IMR-90 (cell line): ENCODE measurements at regions not wholly inside any gene's neighbourhood (a gene's known extent, or its start where the extent isn't known, plus 50 kb on each side); places are given as distances from the start of the nearest gene placed in this dataset.

Experiments used
- ATAC-seq: fragments of 200-7000 bp; cut with Tn5 transposase; 2 replicates; pipeline ENCODE4 v1.9.1; 2020; ENCODE audit warnings: low read depth, mild to moderate bottlenecking, moderate library complexity
- BruUV-seq: library from RNA; stranded (reverse); fragments of 400-500 nt; replicated peaks from 2 replicates; lab custom pipeline; 2021; lab: Mats Ljungman, UMichigan
- CTCF ChIA-PET: fragments of 300-600 bp; formaldehyde crosslinking; extraction: SDS; loops from one replicate; lab custom pipeline; 2021; ENCODE audit warnings: antibody characterized with exemption; lab: Yijun Ruan, JAX
- POLR2A ChIA-PET: fragments of 300-600 bp; sonication (Branson Sonifier 250); formaldehyde crosslinking; loops from one replicate; lab custom pipeline; 2022; ENCODE audit warnings: antibody characterized with exemption; ENCODE audit not compliant: unreplicated experiment; lab: Charles Lee
- DNase-seq: peaks from one replicate; pipeline ENCODE4 v3.0.0; 2013
- H2AFZ ChIP-seq: replicated peaks from 2 replicates; pipeline ENCODE3; 2013; ENCODE audit warnings: low read length, mild to moderate bottlenecking; ENCODE audit not compliant: poor library complexity
- H2AK5ac ChIP-seq: 2 replicates; pipeline ENCODE4 v1.6.1; 2013; ENCODE audit warnings: low read depth, low read length, inconsistent platforms
- H2AK9ac ChIP-seq: replicated peaks from 2 replicates; pipeline ENCODE3; 2013; ENCODE audit warnings: mild to moderate bottlenecking, low read depth, low read length, moderate library complexity; ENCODE audit not compliant: poor library complexity
- H2BK120ac ChIP-seq: 2 replicates; pipeline ENCODE4 v1.6.1; 2013; ENCODE audit warnings: low read depth, low read length, inconsistent platforms
- H2BK15ac ChIP-seq: 3 replicates; pipeline ENCODE4 v1.6.1; 2013; ENCODE audit warnings: low read depth, low read length, inconsistent platforms
- H2BK20ac ChIP-seq: 2 replicates; pipeline ENCODE4 v1.6.1; 2013; ENCODE audit warnings: low read depth, mild to moderate bottlenecking, inconsistent platforms, low read length, moderate library complexity
- H2BK5ac ChIP-seq: 2 replicates; pipeline ENCODE4 v1.6.1; 2013; ENCODE audit warnings: mild to moderate bottlenecking, low read depth, low read length, inconsistent platforms; ENCODE audit not compliant: poor library complexity, severe bottlenecking
- H3K14ac ChIP-seq: replicated peaks from 2 replicates; pipeline ENCODE4 v1.6.1; 2013; ENCODE audit warnings: low read depth, low read length, inconsistent platforms
- H3K18ac ChIP-seq: 2 replicates; pipeline ENCODE4 v1.6.1; 2013; ENCODE audit warnings: low read depth, low read length, control low read depth
- H3K23ac ChIP-seq: 2 replicates; pipeline ENCODE4 v1.6.1; 2013; ENCODE audit warnings: low read depth, low read length, inconsistent platforms
- H3K27ac ChIP-seq: 2 replicates; pipeline ENCODE4 v1.5.1; 2013; ENCODE audit warnings: mild to moderate bottlenecking, control low read depth, low read length; ENCODE audit not compliant: insufficient read depth
- H3K27me3 ChIP-seq: 2 replicates; pipeline ENCODE4 v1.6.1; 2013; ENCODE audit warnings: low read length; ENCODE audit not compliant: control insufficient read depth, insufficient read depth
- H3K36me3 ChIP-seq: 2 replicates; pipeline ENCODE4 v1.6.1; 2013; ENCODE audit warnings: low read length, mixed read lengths; ENCODE audit not compliant: control insufficient read depth, insufficient read depth
- H3K4ac ChIP-seq: 2 replicates; pipeline ENCODE4 v1.6.1; 2013; ENCODE audit warnings: low read depth, low read length, inconsistent platforms
- H3K4me1 ChIP-seq: 2 replicates; pipeline ENCODE4 v1.6.1; 2013; ENCODE audit warnings: low read length, mixed read lengths; ENCODE audit not compliant: control insufficient read depth, insufficient read depth
- H3K4me2 ChIP-seq: 2 replicates; pipeline ENCODE4 v1.6.1; 2013; ENCODE audit warnings: low read depth, mild to moderate bottlenecking, control low read depth, low read length, moderate library complexity
- H3K4me3 ChIP-seq: 2 replicates; pipeline ENCODE4 v1.5.1; 2013; ENCODE audit warnings: low read depth, mild to moderate bottlenecking, control low read depth, low read length, moderate library complexity; ENCODE audit not compliant: insufficient read depth
- H3K56ac ChIP-seq: 2 replicates; pipeline ENCODE4 v1.6.1; 2013; ENCODE audit warnings: low read length, inconsistent platforms; ENCODE audit not compliant: insufficient read depth; ENCODE audit errors: extremely low read depth
- H3K79me1 ChIP-seq, 2 experiments: 2 replicates each; pipeline ENCODE4 v1.6.1; 2013; ENCODE audit warnings: low read length in 2 of 2, inconsistent platforms in 1 of 2, low read depth in 1 of 2
- H3K9ac ChIP-seq: 2 replicates; pipeline ENCODE4 v1.6.1; 2013; ENCODE audit warnings: low read depth, low read length, control low read depth
- H3K9me1 ChIP-seq: 2 replicates; pipeline ENCODE4 v1.6.1; 2013; ENCODE audit warnings: low read length, inconsistent platforms; ENCODE audit not compliant: insufficient read depth
- H3K9me3 ChIP-seq: 2 replicates; pipeline ENCODE4 v1.6.1; 2013; ENCODE audit warnings: low read length; ENCODE audit not compliant: control insufficient read depth, insufficient read depth
- H4K20me1 ChIP-seq: 2 replicates; pipeline ENCODE4 v1.6.1; 2013; ENCODE audit warnings: low read length, inconsistent platforms; ENCODE audit not compliant: insufficient read depth
- H4K5ac ChIP-seq: 2 replicates; pipeline ENCODE4 v1.6.1; 2013; ENCODE audit warnings: mild to moderate bottlenecking, low read depth, low read length, control low read depth
- H4K8ac ChIP-seq, 2 experiments: 2 replicates each; pipeline ENCODE4 v1.6.1; 2013; ENCODE audit warnings: low read depth in 2 of 2, low read length in 2 of 2, control low read depth in 1 of 2, inconsistent platforms in 1 of 2
- H4K91ac ChIP-seq: 2 replicates; pipeline ENCODE4 v1.6.1; 2013; ENCODE audit warnings: low read depth, low read length, inconsistent platforms; ENCODE audit not compliant: insufficient read depth
- BHLHE40 ChIP-seq: fragments of 150-350 bp; IDR thresholded peaks from 2 replicates; pipeline ENCODE4 v1.6.1; 2016; ENCODE audit warnings: mild to moderate bottlenecking, low read depth, low read length
- MAFK ChIP-seq: IDR thresholded peaks from 2 replicates; pipeline ENCODE4 v1.6.1; 2012; ENCODE audit warnings: low read depth, low read length, improper control_type of control experiment
- WGBS, 2 experiments: methylation state at CpG; one replicate each; pipeline versions ENCODE4 v1.1.5 to v1.1.7; 2013; ENCODE audit warnings: missing lambda C conversion rate in 2 of 2; ENCODE audit not compliant: insufficient read length in 1 of 2; ENCODE audit errors: extremely low coverage in 2 of 2; 5-methylcytosine and 5-hydroxymethylcytosine counted together
- dilution Hi-C: fragments of 300-500 bp; cut with HindIII; formaldehyde crosslinking; loops from one replicate; pipeline ENCODE4 v1.14.3; 2018; ENCODE audit warnings: low sequenced_read_pairs; ENCODE audit not compliant: unreplicated experiment
- in situ Hi-C: fragments of 300-500 bp; cut with MboI; formaldehyde crosslinking; loops from 3 replicates; pipeline ENCODE4 v1.14.3; 2019; ENCODE audit warnings: low sequenced_read_pairs, inconsistent platforms, mixed read lengths
- intact Hi-C: fragments of 100-400 bp; cut with micrococcal nuclease; formaldehyde crosslinking; loops from 2 replicates; pipeline ENCODE4 v1.10.0; 2022

DNA sequence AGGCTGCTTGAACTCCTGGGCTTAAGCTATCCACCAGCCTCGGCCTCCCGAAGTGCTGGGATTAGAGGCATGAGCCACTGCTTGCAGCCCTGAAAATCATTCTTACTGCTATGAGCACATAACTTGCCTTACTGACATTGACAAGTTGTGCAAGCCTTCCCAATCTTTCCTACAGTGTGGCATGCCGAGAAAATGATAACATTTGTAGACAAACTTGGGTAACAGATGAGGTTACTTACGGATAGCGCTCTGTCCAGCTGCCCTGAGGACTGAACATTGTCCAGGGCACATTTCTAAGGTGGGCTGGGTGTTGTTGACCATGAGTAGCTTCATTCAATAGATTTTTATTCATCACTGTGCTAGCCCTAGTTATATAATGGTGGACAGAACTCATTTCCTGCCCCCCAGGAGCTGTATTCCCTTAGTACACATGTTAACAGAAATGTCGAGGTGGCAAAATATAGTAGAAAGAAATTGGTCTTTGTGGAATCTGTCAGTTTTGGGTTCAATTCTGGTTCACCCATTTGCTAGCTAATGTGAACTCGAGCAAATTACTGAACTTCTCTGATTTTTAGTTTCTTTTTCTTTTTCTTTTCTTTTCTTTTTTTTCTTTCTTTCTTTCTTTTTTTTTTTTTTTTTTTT lies 118.4 kb upstream of the AKIRIN2 start:
- no peaks in the 10 kb centered on the region for H3K9me1 ChIP-seq
- no peak overlapping the region for H3K27ac ChIP-seq
- H3K4me2 ChIP-seq: no peak overlapping the region
- ChIA-PET POLR2A (no interaction called here), CTCF (no interaction called here)
- H2AK5ac ChIP-seq: no peak overlapping the region
- no peaks in the 10 kb centered on the region for H3K9me3 ChIP-seq
- WGBS, 2 experiments: 86% methylated on average over 2 of the region's 7 CpGs; no CpG with 5 or more reads in 1 of the 2 experiments
- no peak overlapping the region for H3K4me3 ChIP-seq
- H4K5ac ChIP-seq: no peak overlapping the region
- intact Hi-C loops (no loop called here), in situ Hi-C loops (no loop called here), dilution Hi-C loops (no loop called here)
- no peak overlapping the region for H2BK120ac ChIP-seq
- no peak overlapping the region for H3K4ac ChIP-seq
- no peak overlapping the region for H2AK9ac ChIP-seq
- no peak overlapping the region for H3K14ac ChIP-seq
- no peaks in the 10 kb centered on the region; the same call in 1 of the 2 replicates for H3K27me3 ChIP-seq
- H2BK5ac ChIP-seq: no peak overlapping the region
- no peak overlapping the region for H2BK20ac ChIP-seq
- H2AFZ ChIP-seq: no peak overlapping the region
- H3K23ac ChIP-seq: no peak overlapping the region
- H4K91ac ChIP-seq: no peak overlapping the region
- no peaks in the 10 kb centered on the region for H3K79me1 ChIP-seq
- no peak overlapping the region for H4K8ac ChIP-seq
- no peaks in the 10 kb centered on the region for H4K20me1 ChIP-seq
- no peaks in the 10 kb centered on the region for H3K4me1 ChIP-seq
- H3K56ac ChIP-seq: no peak overlapping the region
- H3K18ac ChIP-seq: no peak overlapping the region
- peak; percentile 28; the same call in 1 of the 2 replicates for TF ChIP-seq MAFK
- no peak for TF ChIP-seq BHLHE40
- no peak for ATAC-seq
- BruUV-seq: no TSS peak
- no peak overlapping the region for H3K9ac ChIP-seq
- no peak overlapping the region for H2BK15ac ChIP-seq
- no peak for DNase-seq
- H3K36me3 ChIP-seq: no peaks in the 10 kb centered on the region
